ENCODE measurements at regions not wholly inside any gene's neighbourhood (a gene's known extent, or its start where the extent isn't known, plus 50 kb on each side); places are given as distances from the start of the nearest gene placed in this dataset.

- H3K27ac ChIP-seq (ENCODE audit: low read depth, low read length), result no peak overlapping the region
- H3K4me2 ChIP-seq (ENCODE audit: low read length), result no peak overlapping the region
- no TSS peak for BruUV-seq (replicated peaks)
- no peaks in the 10 kb centered on the region for H3K36me3 ChIP-seq (ENCODE audit: control insufficient read depth in 1 of 2, insufficient read depth in 2 of 2, low read length in 2 of 2)
- ATAC-seq (no peak), DNase-seq (ENCODE audit: low read depth, low spot score) (no peak)
- H4K20me1 ChIP-seq (ENCODE audit: insufficient read depth), result no peaks in the 10 kb centered on the region
- H3K27me3 ChIP-seq (ENCODE audit: insufficient read depth, low read length), result peaks cover 5% of the 10 kb centered on the region; the same call in 1 of the 2 replicates
- no peak overlapping the region for H2AFZ ChIP-seq (ENCODE audit: low read depth, low read length, poor library complexity, severe bottlenecking)
- no peaks in the 10 kb centered on the region for H3K4me1 ChIP-seq (ENCODE audit: control insufficient read depth in 1 of 2, insufficient read depth in 2 of 2, low read length in 2 of 2)
- CTCF ChIA-PET, result no interaction called here
- POLR2A ChIA-PET, result no interaction called here
- no peaks in the 10 kb centered on the region for H3K79me2 ChIP-seq (ENCODE audit: insufficient read depth, low read length)
- H3K9me3 ChIP-seq (ENCODE audit: control insufficient read depth in 1 of 2, insufficient read depth in 1 of 2, low read depth in 1 of 2, low read length in 2 of 2), result no peaks in the 10 kb centered on the region
- no peak for TF ChIP-seq ZNF274 (IDR thresholded peaks at IDR 0.05; ENCODE audit: low read depth, low read length)
- no peak for TF ChIP-seq EZH2 (IDR thresholded peaks at IDR 0.05)
- no peak for TF ChIP-seq ZBTB33 (IDR thresholded peaks at IDR 0.05; ENCODE audit: extremely low read depth, insufficient replicate concordance, low read length)
- TF ChIP-seq POLR2AphosphoS5 (IDR thresholded peaks at IDR 0.05; ENCODE audit: low read depth, low read length), result no peak
- H3K9ac ChIP-seq (ENCODE audit: low read length), result no peak overlapping the region
- RAD21 ChIA-PET (ENCODE audit: low non-redundant PET in 1 of 2, low total read pairs in 2 of 2, uncharacterized antibody in 2 of 2, unreplicated experiment in 2 of 2), result no interaction called here
- H3K9me2 ChIP-seq (ENCODE audit: insufficient read depth), result no peaks in the 10 kb centered on the region
- H3K4me3 ChIP-seq (replicated peaks in 1 of 2; ENCODE audit: low read depth in 1 of 2, low read length in 2 of 2), result no peak overlapping the region
- intact Hi-C loops (cut with micrococcal nuclease), result no loop called here
Observed at GRCh38 chr2:109669731-109670130, 55.6 kb downstream of the SOWAHC start.

GRCh38 chr2:109670556-109671411 lies 56.6 kb downstream of the SOWAHC start:
- Histone ChIP-seq H3K9ac (ENCODE audit: low read length) (no peak overlapping the region), H4K20me1 (ENCODE audit: insufficient read depth) (no peaks in the 10 kb centered on the region), H3K36me3 (ENCODE audit: control insufficient read depth in 1 of 2, insufficient read depth in 2 of 2, low read length in 2 of 2) (no peaks in the 10 kb centered on the region), H3K9me3 (ENCODE audit: control insufficient read depth in 1 of 2, insufficient read depth in 1 of 2, low read depth in 1 of 2, low read length in 2 of 2) (no peaks in the 10 kb centered on the region), H3K79me2 (ENCODE audit: insufficient read depth, low read length) (no peaks in the 10 kb centered on the region), H2AFZ (ENCODE audit: low read depth, low read length, poor library complexity, severe bottlenecking) (no peak overlapping the region), H3K4me2 (ENCODE audit: low read length) (no peak overlapping the region), H3K4me1 (ENCODE audit: control insufficient read depth in 1 of 2, insufficient read depth in 2 of 2, low read length in 2 of 2) (no peaks in the 10 kb centered on the region), H3K27ac (ENCODE audit: low read depth, low read length) (no peak overlapping the region), H3K9me2 (ENCODE audit: insufficient read depth) (no peaks in the 10 kb centered on the region), H3K4me3 (replicated peaks in 1 of 2; ENCODE audit: low read depth in 1 of 2, low read length in 2 of 2) (no peak overlapping the region), H3K27me3 (ENCODE audit: insufficient read depth, low read length) (peaks cover 5% of the 10 kb centered on the region; the same call in 1 of the 2 replicates)
- intact Hi-C loops (cut with micrococcal nuclease), result no loop called here
- ChIA-PET CTCF (no interaction called here), RAD21 (ENCODE audit: low non-redundant PET in 1 of 2, low total read pairs in 2 of 2, uncharacterized antibody in 2 of 2, unreplicated experiment in 2 of 2) (no interaction called here), POLR2A (no interaction called here)
- TF ChIP-seq JUND (IDR thresholded peaks at IDR 0.05) (no peak), CEBPB (IDR thresholded peaks at IDR 0.05; ENCODE audit: low read depth) (no peak), ZBTB33 (IDR thresholded peaks at IDR 0.05; ENCODE audit: extremely low read depth, insufficient replicate concordance, low read length) (no peak), ZNF274 (IDR thresholded peaks at IDR 0.05; ENCODE audit: low read depth, low read length) (no peak), SIN3A (IDR thresholded peaks at IDR 0.05; ENCODE audit: low read depth) (no peak), TCF7L2 (IDR thresholded peaks at IDR 0.05; ENCODE audit: borderline replicate concordance, extremely low read depth, insufficient read depth, insufficient read length) (no peak), POLR2AphosphoS5 (IDR thresholded peaks at IDR 0.05; ENCODE audit: low read depth, low read length) (no peak), POLR2A (IDR thresholded peaks at IDR 0.05; ENCODE audit: borderline replicate concordance, extremely low read depth, insufficient read depth, insufficient read length) (no peak), ELF1 (IDR thresholded peaks at IDR 0.05; ENCODE audit: borderline replicate concordance, low read depth) (no peak), SRF (IDR thresholded peaks at IDR 0.05; ENCODE audit: low read depth) (no peak), ATF3 (IDR thresholded peaks at IDR 0.05) (no peak), SP1 (IDR thresholded peaks at IDR 0.05; ENCODE audit: low read depth) (no peak), MAX (IDR thresholded peaks at IDR 0.05) (no peak)
- DNase-seq (ENCODE audit: low read depth, low spot score), result no peak
- ATAC-seq, result no peak
- no TSS peak for BruUV-seq (replicated peaks)
